ENCODE measurements at regions not wholly inside any gene's neighbourhood (a gene's known extent, or its start where the extent isn't known, plus 50 kb on each side); places are given as distances from the start of the nearest gene placed in this dataset.
"Not testable (repeated sequence)": the region's sequence is repeated elsewhere in the genome, so short reads cannot be mapped to it uniquely, and the experiment has no call there.

DNA sequence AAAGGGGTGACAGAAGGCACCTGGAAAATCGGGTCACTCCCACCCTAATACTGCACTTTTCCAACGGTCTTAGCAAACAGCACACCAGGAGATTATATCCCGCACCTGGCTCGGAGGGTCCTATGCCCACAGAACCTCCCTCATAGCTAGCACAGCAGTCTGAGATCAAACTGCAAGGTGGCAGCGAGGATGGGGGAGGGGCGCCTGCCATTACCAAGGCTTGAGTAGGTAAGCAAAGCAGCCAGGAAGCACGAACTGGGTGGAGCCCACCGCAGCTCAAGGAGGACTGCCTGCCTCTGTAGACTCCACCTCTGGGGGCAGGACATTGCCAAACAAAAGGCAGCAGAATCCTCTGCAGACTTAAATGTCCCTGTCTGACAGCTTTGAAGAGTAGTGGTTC lies 101.8 kb downstream of the TBX20 start:
- H3K27ac ChIP-seq; DNase-seq (ENCODE audit: low read depth, low spot score): not testable (repeated sequence)

DNA sequence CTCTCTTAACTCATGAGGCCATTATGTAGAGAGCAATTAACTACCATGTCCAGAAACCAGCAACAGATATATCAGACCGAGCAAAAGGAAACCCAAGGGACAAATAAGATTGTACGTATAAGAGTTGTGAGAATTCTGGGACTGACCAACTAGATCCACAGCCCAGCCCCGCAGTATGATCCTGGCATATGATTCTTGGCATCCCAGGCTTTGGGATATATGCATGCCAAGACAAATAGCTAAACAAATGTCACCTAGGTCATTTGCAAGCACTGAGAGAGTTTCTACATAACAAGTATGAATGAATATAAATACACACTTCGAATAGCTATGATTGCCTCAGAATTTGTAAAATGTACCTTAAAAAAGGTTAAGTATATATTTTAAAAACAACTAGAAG lies 105.9 kb downstream of the TBX20 start:
- H3K27ac ChIP-seq; DNase-seq (ENCODE audit: low read depth, low spot score): not testable (repeated sequence)

DNA sequence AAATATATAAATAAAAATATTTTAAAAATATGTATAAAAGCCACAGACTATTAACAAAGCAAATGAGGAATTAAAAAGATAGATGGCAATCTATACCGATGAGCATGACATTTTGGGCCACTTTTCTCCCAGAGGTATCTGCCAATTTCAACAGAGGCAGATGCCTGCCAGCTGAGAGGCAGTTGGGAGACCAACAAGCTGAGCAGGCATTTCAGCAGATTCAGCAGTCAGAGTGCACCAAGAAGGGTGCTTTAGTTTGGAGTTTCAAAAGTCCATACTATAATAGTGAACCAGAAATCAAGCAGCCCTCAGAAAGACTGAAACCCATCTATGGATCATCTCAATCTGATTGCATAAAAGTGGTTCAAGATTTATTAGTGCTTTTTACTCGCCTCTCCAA lies 104.8 kb upstream of the DPY19L1 start:
- DNase-seq (ENCODE audit: low read depth, low spot score); H3K27ac ChIP-seq: not testable (repeated sequence)

GRCh38 chr7:35139281-35139680 lies 102.0 kb upstream of the DPY19L1 start:
- H3K27ac ChIP-seq; DNase-seq (ENCODE audit: low read depth, low spot score): not testable (repeated sequence)

DNA sequence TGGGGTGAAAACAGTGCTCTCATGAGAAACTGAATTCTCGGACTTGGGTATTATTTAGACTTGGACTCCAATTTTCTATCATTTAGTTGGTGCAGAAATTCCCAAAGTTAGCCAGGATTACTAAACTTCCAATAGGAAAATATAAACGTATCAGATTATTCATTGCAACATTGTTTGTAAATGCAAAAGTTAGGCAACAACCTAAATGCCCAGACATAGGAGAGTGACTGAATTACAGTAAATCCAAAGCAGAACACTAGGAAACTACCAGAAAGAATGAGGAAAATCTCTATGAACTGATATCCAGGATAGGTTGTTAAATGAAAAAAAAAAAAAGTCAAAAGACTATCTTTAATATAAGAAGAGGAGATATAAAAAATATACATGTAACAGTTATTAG lies 96.2 kb upstream of the DPY19L1 start:
- not testable (repeated sequence) for DNase-seq (ENCODE audit: low read depth, low spot score); H3K27ac ChIP-seq

DNA sequence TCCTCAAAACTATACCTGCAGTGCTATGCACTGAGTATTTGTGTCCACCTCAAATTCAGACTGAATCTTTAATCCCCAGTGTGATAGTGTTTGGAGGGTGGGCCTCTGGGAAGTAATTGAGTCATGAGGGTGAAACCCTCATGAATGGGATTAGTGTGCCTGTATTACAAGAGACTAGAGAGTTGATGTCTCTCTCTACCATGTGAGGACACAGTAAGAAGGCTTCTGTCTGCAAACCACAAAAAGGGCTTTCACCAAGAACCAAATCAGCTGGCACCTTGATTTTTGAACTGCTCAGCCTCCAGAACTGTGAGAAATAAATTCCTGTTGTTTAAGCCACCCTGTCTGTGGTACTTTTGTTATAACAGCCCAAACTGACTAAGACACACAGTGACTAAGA lies 95.7 kb upstream of the DPY19L1 start:
- H3K27ac ChIP-seq; DNase-seq (ENCODE audit: low read depth, low spot score): not testable (repeated sequence)

DNA sequence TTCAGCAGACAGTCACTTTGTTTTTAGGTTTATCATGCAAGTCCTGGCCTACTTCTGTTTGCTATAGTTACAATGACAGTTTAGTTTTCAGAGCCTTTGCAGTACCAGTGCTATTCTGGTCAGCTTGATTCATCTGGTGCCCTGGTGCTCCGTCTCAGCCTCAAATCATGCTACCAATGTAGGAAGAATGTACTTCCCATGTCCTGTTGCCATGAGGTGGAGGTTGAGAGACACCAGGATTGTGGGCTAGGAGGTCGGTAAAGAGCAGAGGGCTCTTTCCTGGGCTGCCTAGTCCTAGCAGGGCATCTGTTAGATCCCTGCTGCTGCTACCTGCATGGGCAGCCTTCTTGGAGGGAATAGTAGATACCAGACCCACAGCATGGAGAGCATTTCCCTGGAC lies 91.4 kb upstream of the DPY19L1 start:
- H3K27ac ChIP-seq; DNase-seq (ENCODE audit: low read depth, low spot score): not testable (repeated sequence)

GRCh38 chr7:35118526-35118925 lies 81.2 kb upstream of the DPY19L1 start:
- not testable (repeated sequence) for DNase-seq (ENCODE audit: low read depth, low spot score); H3K27ac ChIP-seq

GRCh38 chr7:35106667-35107066 lies 69.4 kb upstream of the DPY19L1 start:
- H3K27ac ChIP-seq = not testable (repeated sequence)
- DNase-seq (ENCODE audit: low read depth, low spot score) = peak; percentile 6

GRCh38 chr7:35105511-35105910 lies 68.2 kb upstream of the DPY19L1 start:
- not testable (repeated sequence) for DNase-seq (ENCODE audit: low read depth, low spot score)

GRCh38 chr7:35102845-35103244 lies 65.6 kb upstream of the DPY19L1 start:
- not testable (repeated sequence) for DNase-seq (ENCODE audit: low read depth, low spot score); H3K27ac ChIP-seq

More at GRCh38 chr7:35105511-35105910, 68.2 kb upstream of the DPY19L1 start:
- H3K27ac ChIP-seq = not testable (repeated sequence)

- not testable (repeated sequence) for H3K27ac ChIP-seq; DNase-seq (ENCODE audit: low read depth, low spot score)
These were observed 55.7 kb upstream of the DPY19L1 start for GRCh38 chr7:35092961-35093360.
